Right renal cortex interstitium (tissue), 3 donors: ENCODE measurements at regions not wholly inside any gene's neighbourhood (a gene's known extent, or its start where the extent isn't known, plus 50 kb on each side); places are given as distances from the start of the nearest gene placed in this dataset.

Source experiments
- DNase-seq, 3 donors: peaks; one replicate each; pipeline ENCODE4 v3.0.0-alpha.2; 2013; ENCODE audit warnings: low read depth in 3 of 3, low spot score in 2 of 3

- no peak for DNase-seq
Measured at GRCh38 chr5:171578829-171579491, 159.5 kb downstream of the FGF18 start.

DNA sequence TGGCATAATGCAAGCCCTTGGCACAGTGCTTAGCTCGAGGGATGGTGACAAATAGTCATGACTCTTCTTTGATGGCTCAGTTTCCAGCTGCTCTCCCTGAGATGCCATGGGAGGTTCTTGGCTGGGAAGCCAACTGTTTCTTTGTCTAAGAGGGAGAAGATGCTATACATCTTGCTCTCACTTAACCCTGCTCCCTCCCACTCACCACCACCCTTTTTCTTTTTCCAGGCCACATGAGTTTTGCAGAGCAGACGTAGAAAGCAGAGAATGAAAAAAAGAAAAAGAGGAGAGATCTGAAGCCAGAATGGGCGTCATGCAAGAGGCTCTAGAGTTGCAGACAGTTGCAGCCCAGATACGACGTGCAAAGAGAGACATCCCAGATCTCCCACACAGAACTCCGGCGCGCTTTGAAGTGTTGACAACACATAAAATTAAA is 160.5 kb downstream of the FGF18 start:
- no peak for DNase-seq

GRCh38 chr5:171580502-171581265 is 161.2 kb downstream of the FGF18 start:
- no peak for DNase-seq

GRCh38 chr5:171581781-171582180 is 162.3 kb downstream of the FGF18 start:
- DNase-seq: no peak

DNA sequence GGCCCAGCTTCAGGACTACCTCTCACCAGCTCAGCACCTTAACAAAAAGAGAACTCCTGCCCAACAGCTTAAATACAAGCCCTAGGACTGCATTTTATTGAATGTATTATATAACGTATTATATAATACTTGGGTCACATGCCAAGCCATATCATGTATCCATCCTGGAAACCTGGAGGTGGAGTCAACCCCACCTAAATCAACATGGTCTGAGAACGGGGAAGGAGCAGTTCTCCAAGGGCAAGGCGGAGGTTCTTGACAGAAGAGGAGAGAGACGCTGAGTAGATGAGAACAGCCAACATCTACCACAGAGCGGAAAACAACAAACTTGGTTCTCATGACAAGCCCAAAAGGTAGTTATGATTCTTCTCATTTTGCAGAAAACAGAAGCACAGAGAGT is 163.4 kb downstream of the FGF18 start:
- DNase-seq: no peak

DNA sequence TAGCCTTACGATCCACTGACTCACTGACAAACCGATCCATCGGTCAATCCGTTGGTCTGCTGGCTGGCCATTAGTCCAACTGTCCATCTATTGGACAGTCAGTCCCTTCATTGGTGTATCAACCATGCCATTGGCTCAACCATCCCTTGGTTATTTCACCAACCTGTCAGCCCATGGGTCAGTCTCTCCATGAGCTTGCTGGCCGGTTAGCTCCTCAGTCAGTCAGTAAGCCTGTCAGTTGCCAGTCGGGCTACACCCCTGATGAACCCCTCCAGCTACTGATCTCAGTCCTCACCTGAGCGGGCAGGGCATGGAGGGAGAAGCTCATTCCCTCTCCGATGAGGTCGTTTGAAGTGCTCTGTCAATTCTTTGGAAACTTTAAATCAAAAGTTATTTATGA is 166.5 kb downstream of the FGF18 start:
- no peak for DNase-seq

DNA sequence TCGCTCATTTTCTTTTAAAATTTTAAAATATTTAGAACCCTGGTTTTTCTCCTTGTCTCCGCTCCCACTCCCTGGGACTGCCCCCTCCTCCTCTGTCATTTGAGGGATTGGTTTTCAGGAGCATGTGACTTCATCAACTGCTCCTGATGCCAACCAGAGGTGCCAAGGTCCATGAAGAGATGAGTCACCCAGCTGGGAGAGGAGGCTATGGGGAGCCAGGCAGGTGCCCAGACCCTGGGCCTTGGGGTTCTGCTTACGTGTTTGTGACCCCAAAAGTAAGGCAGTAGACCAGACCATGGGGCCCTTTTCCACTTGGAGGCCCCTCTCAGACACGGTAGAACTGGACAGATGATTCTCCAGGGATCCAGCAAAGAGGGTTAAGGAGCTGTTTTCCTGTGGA is 167.0 kb downstream of the FGF18 start:
- DNase-seq: no peak

DNA sequence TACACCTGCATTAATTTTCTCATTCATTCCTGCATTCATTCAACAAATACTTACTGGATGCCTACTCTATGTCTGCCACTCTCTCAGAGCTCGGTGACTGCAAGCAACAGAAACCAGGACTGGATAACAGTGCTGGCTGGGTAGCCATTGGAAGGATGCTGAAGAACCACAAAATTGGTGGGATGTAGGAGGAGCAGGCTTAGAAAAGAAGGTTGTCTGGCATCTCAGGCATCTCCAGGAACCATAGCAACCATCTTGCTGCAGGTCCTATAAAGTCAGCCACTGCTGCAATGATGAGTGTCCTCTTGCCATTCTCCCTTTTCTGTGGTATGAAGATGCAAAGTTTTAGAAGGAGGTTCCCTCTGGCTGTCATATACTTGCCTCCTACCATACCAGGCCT is 168.6 kb downstream of the FGF18 start:
- no peak for DNase-seq

- no peak for DNase-seq
Measured at GRCh38 chr5:171588790-171589189, 169.3 kb downstream of the FGF18 start.

DNA sequence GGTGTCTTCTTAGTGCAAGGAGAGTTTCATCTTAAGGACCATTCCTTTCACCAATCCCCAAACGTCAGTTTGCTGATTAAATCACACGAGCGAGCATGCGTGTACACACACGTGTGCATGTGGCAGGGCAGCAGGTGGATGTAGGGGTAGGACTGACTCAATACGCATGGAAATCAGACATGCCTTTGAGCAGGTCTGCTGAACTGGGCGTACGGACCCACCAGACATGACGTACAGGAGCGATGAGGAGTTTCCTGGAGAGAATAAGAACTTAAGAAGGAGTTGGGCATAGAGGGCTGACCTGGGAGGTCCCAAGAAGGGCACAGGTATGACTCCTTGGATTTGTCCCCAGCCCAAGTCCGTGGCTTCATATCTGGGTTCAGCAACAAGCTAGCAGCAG is 170.0 kb downstream of the FGF18 start:
- no peak for DNase-seq

DNA sequence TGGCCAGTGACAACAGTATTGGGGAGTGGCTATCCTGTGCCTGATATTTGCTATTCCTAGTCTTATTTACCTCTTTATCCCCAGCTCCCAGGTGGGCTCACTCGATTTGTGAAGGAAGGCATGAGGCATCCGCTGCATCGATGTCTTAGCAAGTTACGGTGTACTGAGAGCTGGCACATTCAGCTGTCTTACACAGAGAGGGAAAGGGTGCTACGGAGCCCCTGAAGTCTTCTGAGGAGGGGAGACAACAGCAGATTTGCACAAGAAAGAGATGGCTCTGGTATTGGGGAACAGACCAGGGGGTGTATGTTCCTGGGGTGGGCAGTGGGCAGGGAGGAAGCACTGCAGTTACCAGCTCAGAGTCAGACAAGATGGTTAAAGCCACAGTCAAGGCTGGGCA is 172.6 kb downstream of the FGF18 start:
- DNase-seq: no peak

DNA sequence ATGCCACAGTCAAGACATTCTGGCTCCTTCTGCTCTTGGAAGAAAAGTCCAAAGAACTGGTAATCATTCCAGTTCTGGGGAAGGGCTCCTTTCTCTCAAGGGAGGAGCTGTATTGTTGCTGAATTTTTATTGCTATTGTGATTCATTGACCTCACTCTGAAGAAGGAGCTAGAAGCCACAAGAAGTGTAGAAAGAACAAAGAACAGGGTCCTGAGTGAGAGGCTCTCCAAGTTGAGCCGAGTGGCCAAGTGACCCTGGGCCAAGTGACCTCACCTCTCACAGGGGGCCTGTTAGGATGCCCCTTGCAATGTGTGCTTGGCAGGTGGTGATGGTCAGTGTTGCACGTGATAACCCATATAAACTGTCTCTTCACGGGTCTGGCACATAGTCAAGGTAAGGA is 173.3 kb downstream of the FGF18 start:
- DNase-seq: no peak

DNA sequence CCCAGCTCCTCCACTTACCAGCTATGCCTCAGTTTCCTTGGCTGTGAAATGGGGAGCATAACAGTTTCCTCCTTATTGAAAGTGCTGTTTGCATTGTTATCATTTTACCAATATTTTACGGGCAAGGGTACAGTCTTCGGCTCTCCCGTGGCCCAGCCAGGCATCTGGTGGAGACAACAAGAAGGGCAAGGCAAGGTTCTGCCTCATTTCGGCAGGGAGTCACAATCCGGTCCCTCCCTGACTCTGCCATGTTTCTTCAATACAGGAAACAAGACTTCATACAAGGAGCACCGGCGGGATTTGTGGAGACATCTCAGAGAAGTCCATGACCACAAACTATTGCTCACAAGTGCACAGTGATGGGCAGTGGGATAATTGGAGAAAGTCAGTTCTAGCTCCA is 174.0 kb downstream of the FGF18 start:
- no peak for DNase-seq

DNA sequence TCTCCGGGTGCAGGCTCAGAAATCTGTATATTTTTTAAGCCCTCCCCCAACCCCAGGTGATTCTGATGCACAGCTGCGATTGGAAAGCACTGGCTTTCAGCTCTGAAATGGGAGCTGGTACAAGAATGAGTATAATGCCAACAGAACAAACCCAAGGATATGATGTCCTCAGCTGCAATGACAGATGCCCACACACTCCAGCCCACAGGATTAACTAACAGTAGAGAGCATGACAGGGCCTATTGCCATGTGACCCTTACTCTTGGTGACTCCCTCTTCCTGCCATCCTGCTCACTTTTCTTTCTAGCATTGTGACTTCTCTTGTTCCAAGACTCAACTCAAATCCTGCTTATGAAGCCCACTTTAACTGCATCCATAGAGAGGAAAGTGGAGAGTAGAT is 174.5 kb downstream of the FGF18 start:
- no peak for DNase-seq

GRCh38 chr5:171595401-171595800 is 176.0 kb downstream of the FGF18 start:
- no peak for DNase-seq

GRCh38 chr5:171595801-171596231 is 176.4 kb downstream of the FGF18 start:
- DNase-seq: no peak

GRCh38 chr5:171596391-171596878 is 177.0 kb downstream of the FGF18 start:
- DNase-seq: no peak

GRCh38 chr5:171597946-171598640 is 178.6 kb downstream of the FGF18 start:
- DNase-seq: no peak

DNA sequence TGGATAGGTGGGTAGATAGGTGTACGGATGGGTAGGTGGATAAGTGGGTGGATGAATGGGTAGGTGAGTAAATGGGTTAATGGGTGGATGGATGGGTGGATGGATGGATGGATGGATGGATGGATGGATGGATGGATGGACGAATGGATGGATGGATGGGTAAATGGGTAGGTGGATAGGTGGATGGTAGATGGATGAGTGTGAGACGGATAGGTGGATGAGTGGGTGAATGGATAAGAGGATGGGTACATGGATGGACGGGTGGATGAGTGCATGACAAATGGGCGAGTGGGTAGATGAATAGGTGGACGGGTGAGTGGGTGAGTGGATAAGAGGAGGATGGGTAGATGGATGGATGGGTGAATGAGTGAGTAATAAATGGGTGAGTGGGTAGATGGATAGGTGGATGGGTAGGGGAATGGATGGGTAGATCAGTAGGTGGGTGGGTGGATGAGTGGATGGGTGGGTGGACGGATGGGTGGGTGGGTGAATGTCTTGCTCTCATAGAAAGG is 179.2 kb downstream of the FGF18 start:
- DNase-seq: no peak

DNA sequence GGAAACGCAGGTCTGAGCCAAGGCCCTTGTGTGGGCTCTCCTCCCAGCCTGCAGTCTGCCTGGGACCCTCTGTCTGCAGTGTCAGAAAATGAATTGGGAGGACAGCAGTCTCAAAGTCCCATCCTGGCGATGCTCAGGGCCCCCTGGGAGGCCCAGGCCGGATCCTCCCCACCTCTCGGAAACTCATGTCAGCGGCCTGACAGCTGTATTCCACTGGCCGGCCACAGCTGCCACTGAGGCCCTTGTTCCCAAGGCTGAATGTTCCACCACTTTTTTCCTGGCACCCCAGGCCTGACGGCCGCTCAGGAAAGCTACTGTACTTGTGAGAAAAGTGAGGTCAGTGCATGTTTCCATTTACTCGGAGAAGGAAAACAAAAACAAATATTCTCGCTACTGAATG is 180.0 kb downstream of the FGF18 start:
- no peak for DNase-seq

GRCh38 chr5:171599957-171600612 is 180.6 kb downstream of the FGF18 start:
- DNase-seq: no peak
